HG02884 (cell line): ENCODE measurements at regions not wholly inside any gene's neighbourhood (a gene's known extent, or its start where the extent isn't known, plus 50 kb on each side); places are given as distances from the start of the nearest gene placed in this dataset.

Experiments used
- ATAC-seq: cut with Tn5 transposase; IDR thresholded peaks from one replicate; pipeline ENCODE4 v1.9.1; 2021; ENCODE audit warnings: mild to moderate bottlenecking, moderate library complexity; ENCODE audit not compliant: unreplicated experiment

GRCh38 chr12:130070126-130070611, 92.1 kb upstream of the FZD10 start:
- no peak for ATAC-seq

GRCh38 chr12:130073721-130074120, 88.5 kb upstream of the FZD10 start:
- no peak for ATAC-seq

GRCh38 chr12:130074661-130075406, 87.4 kb upstream of the FZD10 start:
- no peak for ATAC-seq

GRCh38 chr12:130075497-130076076, 86.7 kb upstream of the FZD10 start:
- no peak for ATAC-seq

GRCh38 chr12:130076126-130076525, 86.1 kb upstream of the FZD10 start:
- no peak for ATAC-seq

- no peak for ATAC-seq
Observed at GRCh38 chr12:130076752-130077151, 85.5 kb upstream of the FZD10 start.

- no peak for ATAC-seq
Observed at GRCh38 chr12:130078852-130079251, 83.4 kb upstream of the FZD10 start.

GRCh38 chr12:130079279-130079678, 83.0 kb upstream of the FZD10 start:
- no peak for ATAC-seq

GRCh38 chr12:130080205-130080604, 82.1 kb upstream of the FZD10 start:
- ATAC-seq, result no peak

- ATAC-seq, result no peak
Observed at GRCh38 chr12:130081117-130081805, 81.0 kb upstream of the FZD10 start.

GRCh38 chr12:130083002-130083401, 79.3 kb upstream of the FZD10 start:
- ATAC-seq, result no peak

- ATAC-seq, result no peak
Observed at GRCh38 chr12:130083734-130084133, 78.5 kb upstream of the FZD10 start.

GRCh38 chr12:130084359-130084758, 77.9 kb upstream of the FZD10 start:
- no peak for ATAC-seq

GRCh38 chr12:130086248-130086647, 76.0 kb upstream of the FZD10 start:
- ATAC-seq, result no peak

GRCh38 chr12:130086797-130087196, 75.5 kb upstream of the FZD10 start:
- no peak for ATAC-seq

- ATAC-seq, result no peak
Observed at GRCh38 chr12:130087222-130087621, 75.0 kb upstream of the FZD10 start.

GRCh38 chr12:130088504-130088903, 73.8 kb upstream of the FZD10 start:
- ATAC-seq, result no peak

- no peak for ATAC-seq
Observed at GRCh38 chr12:130090542-130090941, 71.7 kb upstream of the FZD10 start.

- ATAC-seq, result no peak
Observed at GRCh38 chr12:130093380-130093779, 68.9 kb upstream of the FZD10 start.

- ATAC-seq, result no peak
Observed at GRCh38 chr12:130097342-130097741, 64.9 kb upstream of the FZD10 start.

GRCh38 chr12:130097798-130098255, 64.4 kb upstream of the FZD10 start:
- ATAC-seq, result no peak
